ENCODE measurements at regions not wholly inside any gene's neighbourhood (a gene's known extent, or its start where the extent isn't known, plus 50 kb on each side); places are given as distances from the start of the nearest gene placed in this dataset.

- Histone ChIP-seq H3K4me3 (replicated peaks in 1 of 3; ENCODE audit: insufficient read depth in 1 of 3, low read depth in 2 of 3, low read length in 3 of 3) (no peak overlapping the region), H3K9me3 (ENCODE audit: low read length) (no peaks in the 10 kb centered on the region), H3K27ac (ENCODE audit: extremely low read length, insufficient read depth, low read length) (no peak overlapping the region), H3K4me1 (ENCODE audit: insufficient read depth, low read length) (no peaks in the 10 kb centered on the region), H3K79me2 (ENCODE audit: insufficient read depth, low read length) (no peaks in the 10 kb centered on the region), H3K4me2 (ENCODE audit: low read depth, low read length) (no peak overlapping the region), H2AFZ (ENCODE audit: low read length) (no peak overlapping the region), H4K20me1 (ENCODE audit: insufficient read depth, low read length) (no peaks in the 10 kb centered on the region), H3K9ac (ENCODE audit: insufficient read depth, low read depth, low read length) (no peak overlapping the region), H3K27me3 (ENCODE audit: control insufficient read depth in 1 of 2, insufficient read depth in 2 of 2, low read length in 2 of 2) (no peaks in the 10 kb centered on the region), H3K36me3 (replicated peaks in 1 of 2; ENCODE audit: control insufficient read depth in 1 of 2, insufficient read depth in 2 of 2, low read length in 2 of 2) (no peaks in the 10 kb centered on the region)
- intact Hi-C loops (cut with micrococcal nuclease; ENCODE audit: unreplicated experiment) (no loop called here), in situ Hi-C loops (cut with HindIII; ENCODE audit: extremely low pct_ligation_motif_present, low pct_unique_long_range_greater_than_20kb) (no loop called here)
- POLR2A ChIA-PET, result no interaction called here
- WGBS (ENCODE audit: low lambda C conversion rate), result 0% methylated on average over 1 of the region's 1 CpG
- CTCF ChIA-PET (ENCODE audit: low intra/inter-chr PET ratio, low total read pairs), result no interaction called here
- ATAC-seq, result no peak
- TF ChIP-seq ISX (CRISPR knock-in tag; conservative IDR thresholded peaks at IDR 0.05), result no peak
- no peak for TF ChIP-seq IKZF4 (CRISPR knock-in tag; IDR thresholded peaks at IDR 0.05; ENCODE audit: borderline replicate concordance, low read depth, not compliant biosample characterization)
- FAIRE-seq, result no peak
- no peak for DNase-seq (ENCODE audit: low spot score)
- no TSS peak for BruUV-seq (replicated peaks)
These were observed 1423.7 kb upstream of the PCDH20 start for GRCh38 chr13:62839338-62839737.

DNA sequence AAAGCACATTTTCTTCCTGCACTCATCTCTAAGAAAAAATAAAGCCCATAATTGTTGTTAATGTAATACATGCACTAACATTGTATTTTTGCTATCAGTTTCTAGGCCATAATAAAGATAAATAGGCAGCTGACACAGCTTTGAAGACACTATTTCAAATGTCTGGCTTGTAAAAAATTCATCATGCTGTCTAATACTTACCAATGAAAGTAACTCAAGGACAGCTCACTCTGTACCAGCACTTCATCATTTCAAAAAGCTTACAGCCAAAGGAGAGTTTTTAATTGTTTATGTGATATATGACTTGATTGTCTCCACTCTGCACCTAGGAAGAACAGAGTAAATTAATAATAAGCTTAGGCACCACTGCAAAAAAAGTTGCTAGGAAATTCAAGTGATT, 1423.3 kb upstream of the PCDH20 start:
- Histone ChIP-seq H3K4me3 (replicated peaks in 1 of 3; ENCODE audit: insufficient read depth in 1 of 3, low read depth in 2 of 3, low read length in 3 of 3) (no peak overlapping the region), H4K20me1 (ENCODE audit: insufficient read depth, low read length) (no peaks in the 10 kb centered on the region), H3K4me2 (ENCODE audit: low read depth, low read length) (no peak overlapping the region), H3K79me2 (ENCODE audit: insufficient read depth, low read length) (no peaks in the 10 kb centered on the region), H3K9ac (ENCODE audit: insufficient read depth, low read depth, low read length) (no peak overlapping the region), H3K36me3 (replicated peaks in 1 of 2; ENCODE audit: control insufficient read depth in 1 of 2, insufficient read depth in 2 of 2, low read length in 2 of 2) (no peaks in the 10 kb centered on the region), H3K9me3 (ENCODE audit: low read length) (no peaks in the 10 kb centered on the region), H2AFZ (ENCODE audit: low read length) (no peak overlapping the region), H3K4me1 (ENCODE audit: insufficient read depth, low read length) (no peaks in the 10 kb centered on the region), H3K27me3 (ENCODE audit: control insufficient read depth in 1 of 2, insufficient read depth in 2 of 2, low read length in 2 of 2) (no peaks in the 10 kb centered on the region), H3K27ac (ENCODE audit: extremely low read length, insufficient read depth, low read length) (no peak overlapping the region)
- no TSS peak for BruUV-seq (replicated peaks)
- in situ Hi-C loops (cut with HindIII; ENCODE audit: extremely low pct_ligation_motif_present, low pct_unique_long_range_greater_than_20kb) (no loop called here), intact Hi-C loops (cut with micrococcal nuclease; ENCODE audit: unreplicated experiment) (no loop called here)
- POLR2A ChIA-PET, result no interaction called here
- no peak for FAIRE-seq
- TF ChIP-seq IRX3 (CRISPR knock-in tag; IDR thresholded peaks at IDR 0.05; ENCODE audit: borderline replicate concordance, low read depth), result no peak
- TF ChIP-seq ZNF382 (CRISPR knock-in tag; IDR thresholded peaks at IDR 0.05; ENCODE audit: borderline replicate concordance), result no peak
- no peak for TF ChIP-seq RORA (CRISPR knock-in tag; IDR thresholded peaks at IDR 0.05)
- TF ChIP-seq MED1 (CRISPR knock-in tag; IDR thresholded peaks at IDR 0.05), result no peak
- no peak for TF ChIP-seq ZNF550 (CRISPR knock-in tag; IDR thresholded peaks at IDR 0.05; ENCODE audit: borderline replicate concordance)
- no peak for TF ChIP-seq HOXD1 (CRISPR knock-in tag; IDR thresholded peaks at IDR 0.05)
- TF ChIP-seq THRA (CRISPR knock-in tag; IDR thresholded peaks at IDR 0.05; ENCODE audit: borderline replicate concordance), result no peak
- TF ChIP-seq, protein P1, sequence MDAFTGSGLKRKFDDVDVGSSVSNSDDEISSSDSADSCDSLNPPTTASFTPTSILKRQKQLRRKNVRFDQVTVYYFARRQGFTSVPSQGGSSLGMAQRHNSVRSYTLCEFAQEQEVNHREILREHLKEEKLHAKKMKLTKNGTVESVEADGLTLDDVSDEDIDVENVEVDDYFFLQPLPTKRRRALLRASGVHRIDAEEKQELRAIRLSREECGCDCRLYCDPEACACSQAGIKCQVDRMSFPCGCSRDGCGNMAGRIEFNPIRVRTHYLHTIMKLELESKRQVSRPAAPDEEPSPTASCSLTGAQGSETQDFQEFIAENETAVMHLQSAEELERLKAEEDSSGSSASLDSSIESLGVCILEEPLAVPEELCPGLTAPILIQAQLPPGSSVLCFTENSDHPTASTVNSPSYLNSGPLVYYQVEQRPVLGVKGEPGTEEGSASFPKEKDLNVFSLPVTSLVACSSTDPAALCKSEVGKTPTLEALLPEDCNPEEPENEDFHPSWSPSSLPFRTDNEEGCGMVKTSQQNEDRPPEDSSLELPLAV (CRISPR knock-in tag; conservative IDR thresholded peaks at IDR 0.05; ENCODE audit: low read depth), result no peak
- no peak for TF ChIP-seq SCMH1 (CRISPR knock-in tag; IDR thresholded peaks at IDR 0.05; ENCODE audit: borderline replicate concordance)
- no peak for TF ChIP-seq ZSCAN20 (CRISPR knock-in tag; IDR thresholded peaks at IDR 0.05; ENCODE audit: borderline replicate concordance)
- TF ChIP-seq MIER3 (CRISPR knock-in tag; IDR thresholded peaks at IDR 0.05; ENCODE audit: borderline replicate concordance), result no peak
- no peak for TF ChIP-seq POLR2G (IDR thresholded peaks at IDR 0.05; ENCODE audit: low read depth, low read length)
- TF ChIP-seq, protein P2, sequence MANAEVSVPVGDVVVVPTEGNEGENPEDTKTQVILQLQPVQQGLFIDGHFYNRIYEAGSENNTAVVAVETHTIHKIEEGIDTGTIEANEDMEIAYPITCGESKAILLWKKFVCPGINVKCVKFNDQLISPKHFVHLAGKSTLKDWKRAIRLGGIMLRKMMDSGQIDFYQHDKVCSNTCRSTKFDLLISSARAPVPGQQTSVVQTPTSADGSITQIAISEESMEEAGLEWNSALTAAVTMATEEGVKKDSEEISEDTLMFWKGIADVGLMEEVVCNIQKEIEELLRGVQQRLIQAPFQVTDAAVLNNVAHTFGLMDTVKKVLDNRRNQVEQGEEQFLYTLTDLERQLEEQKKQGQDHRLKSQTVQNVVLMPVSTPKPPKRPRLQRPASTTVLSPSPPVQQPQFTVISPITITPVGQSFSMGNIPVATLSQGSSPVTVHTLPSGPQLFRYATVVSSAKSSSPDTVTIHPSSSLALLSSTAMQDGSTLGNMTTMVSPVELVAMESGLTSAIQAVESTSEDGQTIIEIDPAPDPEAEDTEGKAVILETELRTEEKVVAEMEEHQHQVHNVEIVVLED (CRISPR knock-in tag; IDR thresholded peaks at IDR 0.05; ENCODE audit: borderline replicate concordance), result no peak
- no peak for TF ChIP-seq FOXA1 (IDR thresholded peaks at IDR 0.05)
- TF ChIP-seq FOXA1 (CRISPR knock-in tag; IDR thresholded peaks at IDR 0.05), result no peak
- CTCF ChIA-PET (ENCODE audit: low intra/inter-chr PET ratio, low total read pairs), result no interaction called here
- no peak for ATAC-seq
- DNase-seq (ENCODE audit: low spot score), result no peak
